ENCODE measurements at regions not wholly inside any gene's neighbourhood (a gene's known extent, or its start where the extent isn't known, plus 50 kb on each side); places are given as distances from the start of the nearest gene placed in this dataset.
"Not testable (repeated sequence)": the region's sequence is repeated elsewhere in the genome, so short reads cannot be mapped to it uniquely, and the experiment has no call there.

GRCh38 chr1:115452600-115453329 is 114.7 kb upstream of the NGF start:
- no peak for DNase-seq

- no peak for DNase-seq
Measured at GRCh38 chr1:115450501-115451040, 112.5 kb upstream of the NGF start.

- DNase-seq: no peak
Measured at GRCh38 chr1:115448282-115449044, 110.4 kb upstream of the NGF start.

GRCh38 chr1:115447672-115448071 is 109.6 kb upstream of the NGF start:
- DNase-seq: no peak

GRCh38 chr1:115445090-115445489 is 107.0 kb upstream of the NGF start:
- no peak for DNase-seq

GRCh38 chr1:115440733-115441132 is 102.7 kb upstream of the NGF start:
- DNase-seq: no peak

GRCh38 chr1:115439520-115439919 is 101.5 kb upstream of the NGF start:
- not testable (repeated sequence) for DNase-seq

GRCh38 chr1:115437196-115437595 is 99.1 kb upstream of the NGF start:
- peak; percentile 82 for DNase-seq

- DNase-seq: no peak
Measured at GRCh38 chr1:115436596-115436995, 98.5 kb upstream of the NGF start.

GRCh38 chr1:115433483-115433882 is 95.4 kb upstream of the NGF start:
- DNase-seq: no peak

- no peak for DNase-seq
Measured at GRCh38 chr1:115432061-115432460, 94.0 kb upstream of the NGF start.

GRCh38 chr1:115430441-115431158 is 92.6 kb upstream of the NGF start:
- DNase-seq: no peak

- DNase-seq: no peak
Measured at GRCh38 chr1:115429884-115430283, 91.8 kb upstream of the NGF start.

- DNase-seq: no peak
Measured at GRCh38 chr1:115429241-115429640, 91.2 kb upstream of the NGF start.

- no peak for DNase-seq
Measured at GRCh38 chr1:115428676-115429075, 90.6 kb upstream of the NGF start.

GRCh38 chr1:115428256-115428655 is 90.2 kb upstream of the NGF start:
- DNase-seq: no peak

- DNase-seq: no peak
Measured at GRCh38 chr1:115426956-115427355, 88.9 kb upstream of the NGF start.

GRCh38 chr1:115426231-115426771 is 88.3 kb upstream of the NGF start:
- no peak for DNase-seq

- DNase-seq: no peak
Measured at GRCh38 chr1:115425442-115425841, 87.4 kb upstream of the NGF start.

- no peak for DNase-seq
Measured at GRCh38 chr1:115423776-115424175, 85.7 kb upstream of the NGF start.

- no peak for DNase-seq
Measured at GRCh38 chr1:115419571-115419970, 81.5 kb upstream of the NGF start.

- no peak for DNase-seq
Measured at GRCh38 chr1:115413621-115414020, 75.6 kb upstream of the NGF start.

- no peak for DNase-seq
Measured at GRCh38 chr1:115413208-115413607, 75.2 kb upstream of the NGF start.
